ENCODE measurements at regions not wholly inside any gene's neighbourhood (a gene's known extent, or its start where the extent isn't known, plus 50 kb on each side); places are given as distances from the start of the nearest gene placed in this dataset.
A peak's percentile ranks its signal among the peaks of the same experiment; 100 is the strongest.

GRCh38 chr5:112608975-112609374 lies 128.7 kb upstream of the APC start:
- ATAC-seq (no peak), DNase-seq (no peak)
- TF ChIP-seq, protein P1, sequence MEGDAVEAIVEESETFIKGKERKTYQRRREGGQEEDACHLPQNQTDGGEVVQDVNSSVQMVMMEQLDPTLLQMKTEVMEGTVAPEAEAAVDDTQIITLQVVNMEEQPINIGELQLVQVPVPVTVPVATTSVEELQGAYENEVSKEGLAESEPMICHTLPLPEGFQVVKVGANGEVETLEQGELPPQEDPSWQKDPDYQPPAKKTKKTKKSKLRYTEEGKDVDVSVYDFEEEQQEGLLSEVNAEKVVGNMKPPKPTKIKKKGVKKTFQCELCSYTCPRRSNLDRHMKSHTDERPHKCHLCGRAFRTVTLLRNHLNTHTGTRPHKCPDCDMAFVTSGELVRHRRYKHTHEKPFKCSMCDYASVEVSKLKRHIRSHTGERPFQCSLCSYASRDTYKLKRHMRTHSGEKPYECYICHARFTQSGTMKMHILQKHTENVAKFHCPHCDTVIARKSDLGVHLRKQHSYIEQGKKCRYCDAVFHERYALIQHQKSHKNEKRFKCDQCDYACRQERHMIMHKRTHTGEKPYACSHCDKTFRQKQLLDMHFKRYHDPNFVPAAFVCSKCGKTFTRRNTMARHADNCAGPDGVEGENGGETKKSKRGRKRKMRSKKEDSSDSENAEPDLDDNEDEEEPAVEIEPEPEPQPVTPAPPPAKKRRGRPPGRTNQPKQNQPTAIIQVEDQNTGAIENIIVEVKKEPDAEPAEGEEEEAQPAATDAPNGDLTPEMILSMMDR (IDR thresholded peaks at IDR 0.05) = no peak
- no peak for TF ChIP-seq POLR2A (IDR thresholded peaks at IDR 0.05)
- Histone ChIP-seq H3K4me1 (no peaks in the 10 kb centered on the region), H3K27me3 (no peaks in the 10 kb centered on the region), H3K36me3 (replicated peaks in 1 of 2; ENCODE audit: insufficient read depth in 1 of 2, low read depth in 2 of 2) (no peaks in the 10 kb centered on the region), H3K4me3 (no peak overlapping the region), H3K27ac (no peak overlapping the region), H3K9me3 (no peaks in the 10 kb centered on the region)
- intact Hi-C loops (cut with DNase I) = no loop called here
- 88 to 95% methylated on average over 1 of the region's 1 CpG for WGBS, 2 donors

DNA sequence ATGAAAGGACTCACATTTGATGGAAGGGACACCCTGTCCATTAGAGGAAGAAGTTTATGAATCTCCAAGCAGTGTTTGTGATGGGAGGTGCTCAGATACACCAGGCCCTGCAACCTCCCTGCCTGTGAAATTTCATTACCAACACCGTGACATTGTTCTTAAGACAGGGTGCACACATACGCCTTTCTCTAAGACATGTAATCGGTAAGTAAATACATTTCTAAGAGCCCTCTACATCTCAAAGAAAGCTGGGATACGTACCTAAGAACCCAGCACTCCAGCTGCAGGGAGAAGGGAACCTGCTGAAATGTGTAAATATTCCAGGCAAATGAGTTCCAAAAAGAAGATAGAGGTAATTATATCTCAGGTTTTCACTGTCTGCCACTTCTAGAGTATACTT lies 125.0 kb upstream of the APC start:
- ATAC-seq = no peak
- no peaks in the 10 kb centered on the region for H3K36me3 ChIP-seq (replicated peaks in 1 of 2; ENCODE audit: insufficient read depth in 1 of 2, low read depth in 2 of 2)
- H3K27me3 ChIP-seq = no peaks in the 10 kb centered on the region
- intact Hi-C loops (cut with DNase I) = no loop called here
- no peak overlapping the region for H3K27ac ChIP-seq
- no peaks in the 10 kb centered on the region for H3K9me3 ChIP-seq
- no peak overlapping the region for H3K4me3 ChIP-seq
- DNase-seq = no peak
- WGBS, 2 donors = 79 to 81% methylated on average over 4 of the region's 4 CpGs
- peaks cover 4% of the 10 kb centered on the region for H3K4me1 ChIP-seq
- TF ChIP-seq POLR2A (IDR thresholded peaks at IDR 0.05) = no peak
- TF ChIP-seq, protein P1 (IDR thresholded peaks at IDR 0.05) = no peak

- DNase-seq = no peak
These were observed 123.4 kb upstream of the APC start for GRCh38 chr5:112614285-112614684.

DNA sequence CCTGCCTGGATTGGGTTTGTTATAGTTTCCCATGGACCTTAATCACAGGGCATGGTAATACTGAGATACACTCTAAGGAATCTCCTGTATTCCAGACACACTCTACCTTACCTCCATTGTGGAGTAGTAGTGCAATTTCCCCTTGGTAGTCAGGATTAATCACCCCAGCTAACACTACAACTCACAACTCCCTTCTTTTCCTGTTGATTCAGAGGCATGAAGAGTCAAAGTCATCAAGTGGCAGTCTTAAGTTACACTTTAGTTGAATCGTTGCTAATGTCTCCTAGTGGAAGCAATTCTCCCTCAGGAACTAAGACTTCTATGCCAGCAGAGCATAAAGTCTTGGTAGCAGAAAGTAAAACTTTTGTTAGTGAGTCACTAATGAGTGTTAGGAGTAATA lies 122.7 kb upstream of the APC start:
- DNase-seq (no peak), ATAC-seq (no peak)
- no peak overlapping the region for H3K4me3 ChIP-seq
- no peaks in the 10 kb centered on the region for H3K36me3 ChIP-seq (replicated peaks in 1 of 2; ENCODE audit: insufficient read depth in 1 of 2, low read depth in 2 of 2)
- intact Hi-C loops (cut with DNase I) = no loop called here
- TF ChIP-seq, protein P1 (IDR thresholded peaks at IDR 0.05) = no peak
- no peak for TF ChIP-seq POLR2A (IDR thresholded peaks at IDR 0.05)
- no peaks in the 10 kb centered on the region for H3K9me3 ChIP-seq
- no peaks in the 10 kb centered on the region for H3K27me3 ChIP-seq
- H3K27ac ChIP-seq = no peak overlapping the region
- H3K4me1 ChIP-seq = peaks cover 4% of the 10 kb centered on the region
- 47 to 60% methylated on average over 1 of the region's 1 CpG for WGBS, 2 donors

More at GRCh38 chr5:112614285-112614684, 123.4 kb upstream of the APC start:
- TF ChIP-seq, protein P1 (IDR thresholded peaks at IDR 0.05) = no peak
- TF ChIP-seq POLR2A (IDR thresholded peaks at IDR 0.05) = no peak
- Histone ChIP-seq H3K9me3 (no peaks in the 10 kb centered on the region), H3K36me3 (replicated peaks in 1 of 2; ENCODE audit: insufficient read depth in 1 of 2, low read depth in 2 of 2) (no peaks in the 10 kb centered on the region), H3K4me3 (no peak overlapping the region), H3K27me3 (no peaks in the 10 kb centered on the region), H3K4me1 (peaks cover 4% of the 10 kb centered on the region), H3K27ac (no peak overlapping the region)
- intact Hi-C loops (cut with DNase I) = no loop called here
- 81 to 88% methylated on average over 4 of the region's 4 CpGs for WGBS, 2 donors
- ATAC-seq = no peak

DNA sequence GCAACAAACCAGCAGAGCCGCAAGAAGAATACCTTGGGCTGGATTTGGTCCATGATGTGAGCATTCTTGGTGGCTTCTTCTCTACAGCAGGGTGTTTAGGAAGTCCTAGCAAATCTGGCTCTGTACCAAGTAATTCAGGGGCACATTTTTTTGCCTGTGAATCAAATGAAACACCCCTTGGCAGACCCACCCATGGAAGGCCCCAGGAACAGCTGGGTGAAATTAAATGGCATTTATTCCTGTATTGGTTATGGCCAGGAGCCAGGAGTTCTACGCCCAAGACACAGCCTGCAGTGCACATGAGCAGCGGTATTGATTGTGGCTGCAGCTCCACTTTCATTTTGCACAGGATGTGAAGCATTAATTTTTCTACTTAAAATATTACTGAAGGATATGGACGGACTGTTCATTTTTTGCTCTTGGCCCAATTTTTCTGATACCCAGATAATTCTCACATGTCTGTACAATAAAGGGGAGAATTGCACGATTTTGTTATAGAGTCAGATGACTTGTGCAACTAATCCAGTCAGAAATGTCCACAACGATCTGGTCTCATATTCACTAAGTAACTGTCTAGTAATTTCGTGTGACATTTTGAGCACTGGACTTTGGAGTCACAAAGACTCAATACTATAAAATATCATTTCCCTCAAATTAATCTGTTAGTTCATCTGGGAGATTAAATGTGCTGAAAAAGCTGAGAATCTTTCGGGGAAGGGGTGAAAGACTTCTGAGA lies 120.7 kb upstream of the APC start:
- intact Hi-C loops (cut with DNase I) = no loop called here
- Histone ChIP-seq H3K9me3 (no peaks in the 10 kb centered on the region), H3K27me3 (no peaks in the 10 kb centered on the region), H3K4me3 (peak overlapping the region in 1 of 2 donors; percentile 11), H3K27ac (no peak overlapping the region), H3K36me3 (replicated peaks in 1 of 2; ENCODE audit: insufficient read depth in 1 of 2, low read depth in 2 of 2) (no peaks in the 10 kb centered on the region), H3K4me1 (peaks cover 4% of the 10 kb centered on the region)
- no peak for TF ChIP-seq POLR2A (IDR thresholded peaks at IDR 0.05)
- TF ChIP-seq, protein P1 (IDR thresholded peaks at IDR 0.05) = no peak
- DNase-seq (peak; percentile 57 to 65 (median 64)), ATAC-seq (peak; percentile 74)
- 14 to 15% methylated on average over 8 of the region's 8 CpGs for WGBS, 2 donors
